ENCODE measurements at regions not wholly inside any gene's neighbourhood (a gene's known extent, or its start where the extent isn't known, plus 50 kb on each side); places are given as distances from the start of the nearest gene placed in this dataset.

- intact Hi-C loops (cut with micrococcal nuclease): no loop called here
Observed at GRCh38 chr1:170354246-170354645, 177.7 kb upstream of the GORAB start.

GRCh38 chr1:170354690-170355089, 177.3 kb upstream of the GORAB start:
- Mint-ChIP-seq H3K27ac (no peak overlapping the region), H3K9me3 (peaks cover 4% of the 10 kb centered on the region), H3K27me3 (ENCODE audit: insufficient read depth) (no peaks in the 10 kb centered on the region), H3K4me3 (no peak overlapping the region), H3K36me3 (ENCODE audit: low read depth) (no peaks in the 10 kb centered on the region), H3K4me1 (ENCODE audit: low read depth) (no peaks in the 10 kb centered on the region)
- no peak for DNase-seq (ENCODE audit: low spot score)
- intact Hi-C loops (cut with micrococcal nuclease): no loop called here

More at GRCh38 chr1:170354246-170354645, 177.7 kb upstream of the GORAB start:
- DNase-seq (ENCODE audit: low spot score): no peak
- Mint-ChIP-seq H3K27me3 (ENCODE audit: insufficient read depth) (no peaks in the 10 kb centered on the region), H3K4me3 (no peak overlapping the region), H3K4me1 (ENCODE audit: low read depth) (no peaks in the 10 kb centered on the region), H3K9me3 (peaks cover 4% of the 10 kb centered on the region), H3K27ac (no peak overlapping the region), H3K36me3 (ENCODE audit: low read depth) (no peaks in the 10 kb centered on the region)

GRCh38 chr1:170355267-170355801, 176.6 kb upstream of the GORAB start:
- intact Hi-C loops (cut with micrococcal nuclease): no loop called here

GRCh38 chr1:170356585-170356984, 175.4 kb upstream of the GORAB start:
- intact Hi-C loops (cut with micrococcal nuclease): no loop called here
- Mint-ChIP-seq H3K4me3 (no peak overlapping the region), H3K27ac (no peak overlapping the region), H3K4me1 (ENCODE audit: low read depth) (no peaks in the 10 kb centered on the region), H3K36me3 (ENCODE audit: low read depth) (no peaks in the 10 kb centered on the region), H3K9me3 (peaks cover 4% of the 10 kb centered on the region), H3K27me3 (ENCODE audit: insufficient read depth) (no peaks in the 10 kb centered on the region)
- DNase-seq (ENCODE audit: low spot score): no peak

More at GRCh38 chr1:170355267-170355801, 176.6 kb upstream of the GORAB start:
- Mint-ChIP-seq H3K4me3 (no peak overlapping the region), H3K4me1 (ENCODE audit: low read depth) (no peaks in the 10 kb centered on the region), H3K27ac (no peak overlapping the region), H3K36me3 (ENCODE audit: low read depth) (no peaks in the 10 kb centered on the region), H3K27me3 (ENCODE audit: insufficient read depth) (no peaks in the 10 kb centered on the region), H3K9me3 (peaks cover 4% of the 10 kb centered on the region)
- DNase-seq (ENCODE audit: low spot score): no peak

GRCh38 chr1:170357750-170358149, 174.2 kb upstream of the GORAB start:
- Mint-ChIP-seq H3K4me3 (no peak overlapping the region), H3K4me1 (ENCODE audit: low read depth) (no peaks in the 10 kb centered on the region)

GRCh38 chr1:170360601-170361000, 171.4 kb upstream of the GORAB start:
- no peaks in the 10 kb centered on the region for H3K36me3 Mint-ChIP-seq (ENCODE audit: low read depth)

More at GRCh38 chr1:170357750-170358149, 174.2 kb upstream of the GORAB start:
- Mint-ChIP-seq H3K9me3 (peaks cover 4% of the 10 kb centered on the region), H3K27ac (no peak overlapping the region), H3K36me3 (ENCODE audit: low read depth) (no peaks in the 10 kb centered on the region), H3K27me3 (ENCODE audit: insufficient read depth) (no peaks in the 10 kb centered on the region)
- intact Hi-C loops (cut with micrococcal nuclease): no loop called here
- no peak for DNase-seq (ENCODE audit: low spot score)

GRCh38 chr1:170365331-170365730, 166.6 kb upstream of the GORAB start:
- no peaks in the 10 kb centered on the region for H3K4me1 Mint-ChIP-seq (ENCODE audit: low read depth)
- H3K36me3 Mint-ChIP-seq (ENCODE audit: low read depth): no peaks in the 10 kb centered on the region
- H3K4me3 Mint-ChIP-seq: no peak overlapping the region
- no peaks in the 10 kb centered on the region for H3K9me3 Mint-ChIP-seq
- no peak for DNase-seq (ENCODE audit: low spot score)
- H3K27me3 Mint-ChIP-seq (ENCODE audit: insufficient read depth): peaks cover 1% of the 10 kb centered on the region
- intact Hi-C loops (cut with micrococcal nuclease): no loop called here
- H3K27ac Mint-ChIP-seq: no peak overlapping the region

More at GRCh38 chr1:170360601-170361000, 171.4 kb upstream of the GORAB start:
- Mint-ChIP-seq H3K27ac (no peak overlapping the region), H3K9me3 (peaks cover 4% of the 10 kb centered on the region), H3K27me3 (ENCODE audit: insufficient read depth) (no peaks in the 10 kb centered on the region), H3K4me1 (ENCODE audit: low read depth) (no peaks in the 10 kb centered on the region), H3K4me3 (no peak overlapping the region)
- intact Hi-C loops (cut with micrococcal nuclease): no loop called here
- no peak for DNase-seq (ENCODE audit: low spot score)

GRCh38 chr1:170366980-170367379, 165.0 kb upstream of the GORAB start:
- Mint-ChIP-seq H3K27me3 (ENCODE audit: insufficient read depth) (peaks cover 1% of the 10 kb centered on the region), H3K27ac (no peak overlapping the region), H3K36me3 (ENCODE audit: low read depth) (no peaks in the 10 kb centered on the region), H3K4me1 (ENCODE audit: low read depth) (no peaks in the 10 kb centered on the region), H3K4me3 (no peak overlapping the region), H3K9me3 (no peaks in the 10 kb centered on the region)
- no peak for DNase-seq (ENCODE audit: low spot score)
- intact Hi-C loops (cut with micrococcal nuclease): no loop called here

- intact Hi-C loops (cut with micrococcal nuclease): no loop called here
- no peak for DNase-seq (ENCODE audit: low spot score)
- H3K36me3 Mint-ChIP-seq (ENCODE audit: low read depth): no peaks in the 10 kb centered on the region
- H3K27me3 Mint-ChIP-seq (ENCODE audit: insufficient read depth): peaks cover 1% of the 10 kb centered on the region
- H3K4me3 Mint-ChIP-seq: no peak overlapping the region
- no peak overlapping the region for H3K27ac Mint-ChIP-seq
- no peaks in the 10 kb centered on the region for H3K9me3 Mint-ChIP-seq
- no peaks in the 10 kb centered on the region for H3K4me1 Mint-ChIP-seq (ENCODE audit: low read depth)
Observed at GRCh38 chr1:170367615-170368014, 164.4 kb upstream of the GORAB start.

- no peaks in the 10 kb centered on the region for H3K36me3 Mint-ChIP-seq (ENCODE audit: low read depth)
- intact Hi-C loops (cut with micrococcal nuclease): no loop called here
- no peak for DNase-seq (ENCODE audit: low spot score)
- no peak overlapping the region for H3K4me3 Mint-ChIP-seq
- H3K9me3 Mint-ChIP-seq: no peaks in the 10 kb centered on the region
- H3K27me3 Mint-ChIP-seq (ENCODE audit: insufficient read depth): peaks cover 1% of the 10 kb centered on the region
- no peaks in the 10 kb centered on the region for H3K4me1 Mint-ChIP-seq (ENCODE audit: low read depth)
- no peak overlapping the region for H3K27ac Mint-ChIP-seq
Observed at GRCh38 chr1:170369000-170369399, 163.0 kb upstream of the GORAB start.

GRCh38 chr1:170369417-170369816, 162.5 kb upstream of the GORAB start:
- Mint-ChIP-seq H3K36me3 (ENCODE audit: low read depth) (no peaks in the 10 kb centered on the region), H3K4me1 (ENCODE audit: low read depth) (no peaks in the 10 kb centered on the region), H3K4me3 (no peak overlapping the region), H3K27ac (no peak overlapping the region), H3K27me3 (ENCODE audit: insufficient read depth) (peaks cover 1% of the 10 kb centered on the region), H3K9me3 (no peaks in the 10 kb centered on the region)
- intact Hi-C loops (cut with micrococcal nuclease): no loop called here
- DNase-seq (ENCODE audit: low spot score): no peak

- Mint-ChIP-seq H3K36me3 (ENCODE audit: low read depth) (no peaks in the 10 kb centered on the region), H3K4me3 (no peak overlapping the region), H3K27me3 (ENCODE audit: insufficient read depth) (peaks cover 1% of the 10 kb centered on the region), H3K27ac (no peak overlapping the region), H3K9me3 (no peaks in the 10 kb centered on the region), H3K4me1 (ENCODE audit: low read depth) (no peaks in the 10 kb centered on the region)
- DNase-seq (ENCODE audit: low spot score): no peak
- intact Hi-C loops (cut with micrococcal nuclease): no loop called here
Observed at GRCh38 chr1:170370087-170370486, 161.9 kb upstream of the GORAB start.

GRCh38 chr1:170375082-170375723, 156.8 kb upstream of the GORAB start:
- Mint-ChIP-seq H3K36me3 (ENCODE audit: low read depth) (no peaks in the 10 kb centered on the region), H3K9me3 (no peaks in the 10 kb centered on the region), H3K4me1 (ENCODE audit: low read depth) (no peaks in the 10 kb centered on the region), H3K4me3 (no peak overlapping the region), H3K27ac (no peak overlapping the region), H3K27me3 (ENCODE audit: insufficient read depth) (no peaks in the 10 kb centered on the region)
- DNase-seq (ENCODE audit: low spot score): no peak
- intact Hi-C loops (cut with micrococcal nuclease): no loop called here
